SK-N-SH treated with all-trans-retinoic acid at 6 μM for 48 hours (cell line): ENCODE measurements at regions not wholly inside any gene's neighbourhood (a gene's known extent, or its start where the extent isn't known, plus 50 kb on each side); places are given as distances from the start of the nearest gene placed in this dataset.

Source experiments
- ATAC-seq: fragments of 200-7000 bp; cut with Tn5 transposase; 3 replicates; pipeline ENCODE4 v1.9.1; 2020; ENCODE audit warnings: mild to moderate bottlenecking, moderate library complexity
- ARNTL ChIP-seq: fragments of 450-650 bp; formaldehyde crosslinking; IDR thresholded peaks from 2 replicates; pipeline ENCODE4 v1.5.0; 2020; ENCODE audit warnings: low read depth, mild to moderate bottlenecking, moderate library complexity, borderline replicate concordance
- BACH2 ChIP-seq: fragments of 250-450 bp; sonication (Bioruptor Pico); IDR thresholded peaks from 2 replicates; pipeline ENCODE4 v1.9.0; 2021; ENCODE audit warnings: mild to moderate bottlenecking, borderline replicate concordance
- CREB5 ChIP-seq: fragments of 250-450 bp; sonication (Bioruptor Pico); IDR thresholded peaks from 2 replicates; pipeline ENCODE4 v1.5.1; 2020; ENCODE audit warnings: low read depth, mild to moderate bottlenecking, moderate library complexity
- CSDC2 ChIP-seq: fragments of 250-450 bp; sonication (Bioruptor Pico); IDR thresholded peaks from 2 replicates; pipeline ENCODE4 v1.5.0; 2020; ENCODE audit warnings: mild to moderate bottlenecking, moderate library complexity
- CSRNP3 ChIP-seq: fragments of 250-450 bp; sonication (Bioruptor Pico); IDR thresholded peaks from 2 replicates; pipeline ENCODE4 v1.5.1; 2021; ENCODE audit warnings: mild to moderate bottlenecking, moderate library complexity
- ISL1 ChIP-seq: fragments of 250-450 bp; sonication (Bioruptor Pico); IDR thresholded peaks from 2 replicates; pipeline ENCODE4 v2.1.2; 2022; ENCODE audit warnings: mild to moderate bottlenecking, moderate library complexity
- OSR1 ChIP-seq: fragments of 250-450 bp; sonication (Bioruptor Pico); IDR thresholded peaks from 2 replicates; pipeline ENCODE4 v1.8.0; 2022; ENCODE audit warnings: moderate library complexity, mild to moderate bottlenecking, inconsistent platforms
- PATZ1 ChIP-seq: fragments of 250-450 bp; sonication (Bioruptor Pico); IDR thresholded peaks from 2 replicates; pipeline ENCODE4 v1.8.0; 2020; ENCODE audit warnings: mild to moderate bottlenecking, moderate library complexity, borderline replicate concordance
- POU6F1 ChIP-seq: fragments of 250-450 bp; sonication (Bioruptor Pico); IDR thresholded peaks from 2 replicates; pipeline ENCODE4 v1.8.0; 2021; ENCODE audit warnings: low read depth, mild to moderate bottlenecking, moderate library complexity, borderline replicate concordance
- PPARA ChIP-seq: fragments of 250-450 bp; sonication (Bioruptor Pico); IDR thresholded peaks from 2 replicates; pipeline ENCODE4 v1.5.0; 2020; ENCODE audit warnings: mild to moderate bottlenecking, borderline replicate concordance
- RARB ChIP-seq: fragments of 250-450 bp; sonication (Bioruptor Pico); IDR thresholded peaks from 2 replicates; pipeline ENCODE4 v1.8.0; 2021; ENCODE audit warnings: mild to moderate bottlenecking, moderate library complexity
- TCF4 ChIP-seq: fragments of 250-450 bp; sonication (Bioruptor Pico); IDR thresholded peaks from 2 replicates; pipeline ENCODE4 v1.8.0; 2021; ENCODE audit warnings: mild to moderate bottlenecking, moderate library complexity, borderline replicate concordance
- TSHZ2 ChIP-seq: fragments of 250-450 bp; sonication (Bioruptor Pico); IDR thresholded peaks from 2 replicates; pipeline ENCODE4 v1.5.0; 2020; ENCODE audit warnings: mild to moderate bottlenecking, moderate library complexity
- ZFP3 ChIP-seq: fragments of 250-450 bp; sonication (Bioruptor Pico); IDR thresholded peaks from 2 replicates; pipeline ENCODE4 v1.5.0; 2020; ENCODE audit warnings: mild to moderate bottlenecking, moderate library complexity
- ZFP30 ChIP-seq: fragments of 450-650 bp; formaldehyde crosslinking; IDR thresholded peaks from 2 replicates; pipeline ENCODE4 v1.5.0; 2022; ENCODE audit warnings: mild to moderate bottlenecking, moderate library complexity
- ZNF565 ChIP-seq: fragments of 450-650 bp; formaldehyde crosslinking; conservative IDR thresholded peaks from 2 replicates; pipeline ENCODE4 v1.5.0; 2020; ENCODE audit warnings: low read depth, mild to moderate bottlenecking, moderate library complexity
- ZNF70 ChIP-seq: fragments of 450-650 bp; formaldehyde crosslinking; IDR thresholded peaks from 2 replicates; pipeline ENCODE4 v1.5.0; 2020; ENCODE audit warnings: mild to moderate bottlenecking, moderate library complexity
- ZNF8 ChIP-seq: fragments of 450-650 bp; formaldehyde crosslinking; IDR thresholded peaks from 2 replicates; pipeline ENCODE4 v1.5.0; 2020; ENCODE audit warnings: mild to moderate bottlenecking, moderate library complexity

- no peak for ATAC-seq
- TF ChIP-seq CREB5 (CRISPR knock-in tag), result no peak
- no peak for TF ChIP-seq TCF4
- TF ChIP-seq RARB, result no peak
- TF ChIP-seq ZNF8 (CRISPR knock-in tag), result no peak
- no peak for TF ChIP-seq CSDC2
These were observed 306.9 kb downstream of the BCL11B start for GRCh38 chr14:98965076-98965475.

GRCh38 chr14:98966016-98966415, 306.0 kb downstream of the BCL11B start:
- TF ChIP-seq ZNF70 (CRISPR knock-in tag), result no peak
- TF ChIP-seq ZFP3 (CRISPR knock-in tag), result no peak
- no peak for TF ChIP-seq PPARA (CRISPR knock-in tag)
- TF ChIP-seq POU6F1, result no peak
- no peak for TF ChIP-seq ZFP30 (CRISPR knock-in tag)
- no peak for TF ChIP-seq OSR1
- TF ChIP-seq CSRNP3, result no peak
- no peak for TF ChIP-seq RARB
- ATAC-seq, result no peak

- TF ChIP-seq CSDC2 (no peak), ISL1 (CRISPR knock-in tag) (no peak), ZFP3 (CRISPR knock-in tag) (no peak), ZNF70 (CRISPR knock-in tag) (no peak), OSR1 (no peak), ZFP30 (CRISPR knock-in tag) (no peak), TSHZ2 (no peak), CREB5 (CRISPR knock-in tag) (no peak), CSRNP3 (no peak), RARB (no peak), ZNF8 (CRISPR knock-in tag) (no peak), BACH2 (CRISPR knock-in tag) (no peak), ZNF565 (CRISPR knock-in tag) (no peak), ARNTL (CRISPR knock-in tag) (no peak), TCF4 (no peak), PATZ1 (CRISPR knock-in tag) (no peak)
- ATAC-seq, result no peak
These were observed 305.4 kb downstream of the BCL11B start for GRCh38 chr14:98966475-98967162.
